Karpas-422 (cell line): ENCODE measurements at regions not wholly inside any gene's neighbourhood (a gene's known extent, or its start where the extent isn't known, plus 50 kb on each side); places are given as distances from the start of the nearest gene placed in this dataset.

Source experiments
- DNase-seq: peaks from one replicate; pipeline ENCODE4 v3.0.0-alpha.2; 2015
- H2AFZ ChIP-seq: fragments of 200-600 bp; sonication (generic); 2 replicates; pipeline ENCODE4 v1.6.1; 2014; ENCODE audit warnings: antibody characterized with exemption, low read length, mixed read lengths
- H3K27ac ChIP-seq: fragments of 200-600 bp; sonication (generic); 2 replicates; pipeline ENCODE4 v1.5.1; 2014; ENCODE audit warnings: mild to moderate bottlenecking, low read length, moderate library complexity
- H3K27me3 ChIP-seq: fragments of 200-600 bp; sonication (generic); 2 replicates; pipeline ENCODE4 v1.6.1; 2014; ENCODE audit warnings: low read length, mixed read lengths
- H3K36me3 ChIP-seq: fragments of 200-600 bp; sonication (generic); 2 replicates; pipeline ENCODE4 v1.6.1; 2014; ENCODE audit warnings: low read length, mixed read lengths; ENCODE audit not compliant: insufficient read depth
- H3K4me1 ChIP-seq: fragments of 200-600 bp; sonication (generic); 2 replicates; pipeline ENCODE4 v1.6.1; 2014; ENCODE audit warnings: mild to moderate bottlenecking, low read length, mixed read lengths
- H3K4me2 ChIP-seq: fragments of 200-600 bp; sonication (generic); 2 replicates; pipeline ENCODE4 v1.6.1; 2014; ENCODE audit warnings: low read length, low read depth, mild to moderate bottlenecking; ENCODE audit not compliant: poor library complexity, severe bottlenecking
- H3K4me3 ChIP-seq: fragments of 200-600 bp; sonication (generic); 2 replicates; pipeline ENCODE4 v1.5.1; 2014; ENCODE audit warnings: mild to moderate bottlenecking, antibody characterized with exemption, low read length, mixed read lengths
- H3K79me2 ChIP-seq: fragments of 200-600 bp; sonication (generic); 2 replicates; pipeline ENCODE4 v1.6.1; 2014; ENCODE audit warnings: mild to moderate bottlenecking, low read length, mixed read lengths
- H3K9ac ChIP-seq: fragments of 200-600 bp; sonication (generic); 2 replicates; pipeline ENCODE4 v1.6.0; 2014; ENCODE audit warnings: low read length
- H3K9me2 ChIP-seq: fragments of 200-600 bp; sonication (generic), shearing (Covaris generic); replicated peaks from 2 replicates; pipeline ENCODE4 v1.6.0; 2014; ENCODE audit warnings: mild to moderate bottlenecking, low read length, moderate library complexity; ENCODE audit not compliant: insufficient read depth
- H3K9me3 ChIP-seq: fragments of 300-700, 200-600 bp; sonication (generic); 2 replicates; pipeline ENCODE4 v1.6.1; 2014; ENCODE audit warnings: low read length, mixed read lengths
- H4K20me1 ChIP-seq: fragments of 200-600 bp; sonication (generic); 2 replicates; pipeline ENCODE4 v1.6.1; 2014; ENCODE audit warnings: mild to moderate bottlenecking, antibody characterized with exemption, low read length, low read depth; ENCODE audit not compliant: insufficient read depth

DNA sequence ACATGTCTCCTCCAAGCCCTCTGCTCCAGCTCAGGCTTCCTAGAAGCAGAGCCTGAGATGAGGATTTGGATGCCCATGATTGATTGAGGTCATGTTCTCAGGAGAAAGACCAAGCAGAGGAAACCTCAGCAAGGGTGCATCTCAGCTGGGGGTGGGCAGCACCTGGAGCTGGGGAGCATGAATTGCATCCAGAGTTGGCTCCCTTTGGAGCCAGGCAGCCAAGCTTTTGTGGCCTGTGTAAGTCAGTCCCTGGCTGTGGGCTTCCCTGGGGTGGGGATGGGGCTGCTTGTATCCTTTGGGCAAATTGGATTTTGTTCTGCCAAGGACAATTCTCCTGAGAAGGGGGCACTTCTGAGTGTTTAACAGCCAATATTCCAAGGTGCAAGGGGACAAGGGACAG is 91.5 kb upstream of the WASF3 start:
- Histone ChIP-seq H3K4me1 (peaks cover 4% of the 10 kb centered on the region; the same call in 1 of the 2 replicates), H3K27ac (no peak overlapping the region), H4K20me1 (no peaks in the 10 kb centered on the region), H3K9me3 (no peaks in the 10 kb centered on the region), H3K36me3 (no peaks in the 10 kb centered on the region), H3K9ac (no peak overlapping the region), H3K4me2 (no peak overlapping the region), H3K27me3 (no peaks in the 10 kb centered on the region), H2AFZ (no peak overlapping the region), H3K79me2 (no peaks in the 10 kb centered on the region), H3K9me2 (no peaks in the 10 kb centered on the region), H3K4me3 (no peak overlapping the region)
- DNase-seq = no peak

DNA sequence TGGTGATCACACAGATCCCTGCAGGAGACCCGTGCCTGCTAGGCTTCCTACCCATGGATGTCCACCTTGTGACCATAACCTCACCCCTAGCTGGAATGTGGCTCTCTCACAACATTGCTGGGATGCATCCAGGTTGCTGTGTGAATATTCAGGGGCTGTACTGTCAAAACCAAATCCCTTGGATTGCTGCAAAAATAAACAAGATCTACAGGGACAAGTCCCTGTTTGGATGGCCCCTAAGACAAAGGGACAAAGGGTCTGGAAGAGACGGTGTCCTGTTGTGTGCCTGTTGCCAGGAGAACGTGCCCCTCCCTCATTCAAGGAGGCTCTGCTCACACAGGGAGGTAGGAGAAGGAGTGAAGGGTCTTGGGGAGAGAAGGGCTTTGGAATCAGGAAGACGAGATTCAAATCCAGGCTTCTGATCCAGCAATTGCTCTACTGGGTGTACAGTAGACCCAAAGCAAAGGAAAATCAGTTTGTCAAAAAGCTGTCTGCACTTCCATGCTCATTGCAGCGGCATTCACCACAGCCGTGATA is 89.2 kb upstream of the WASF3 start:
- H3K4me2 ChIP-seq = no peak overlapping the region
- H3K27ac ChIP-seq = no peak overlapping the region
- H3K4me1 ChIP-seq = peaks cover 4% of the 10 kb centered on the region; the same call in 1 of the 2 replicates
- no peaks in the 10 kb centered on the region for H4K20me1 ChIP-seq
- no peaks in the 10 kb centered on the region for H3K27me3 ChIP-seq
- DNase-seq = no peak
- no peaks in the 10 kb centered on the region for H3K9me3 ChIP-seq
- no peaks in the 10 kb centered on the region for H3K79me2 ChIP-seq
- no peak overlapping the region for H3K9ac ChIP-seq
- no peak overlapping the region for H3K4me3 ChIP-seq
- H2AFZ ChIP-seq = no peak overlapping the region
- H3K36me3 ChIP-seq = no peaks in the 10 kb centered on the region
- no peaks in the 10 kb centered on the region for H3K9me2 ChIP-seq

DNA sequence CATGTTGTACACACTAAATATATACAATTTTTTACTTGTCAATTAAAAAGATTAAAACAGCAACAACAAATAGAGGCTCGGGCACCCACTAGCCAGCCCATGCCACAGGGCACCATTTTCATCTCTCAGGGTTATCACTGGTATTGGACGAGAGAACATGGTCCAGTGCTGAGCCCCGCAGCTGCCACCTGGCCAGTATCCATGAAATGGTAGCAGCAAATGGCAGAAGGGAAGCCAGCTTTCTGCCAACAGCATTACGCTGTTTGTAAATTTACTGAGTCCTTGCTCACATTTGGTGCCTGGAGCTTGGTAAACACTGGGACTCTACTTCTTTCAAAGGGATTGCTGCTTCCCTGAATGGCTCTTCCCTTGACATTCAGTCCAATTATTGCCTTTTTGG is 87.9 kb upstream of the WASF3 start:
- no peaks in the 10 kb centered on the region for H3K27me3 ChIP-seq
- no peaks in the 10 kb centered on the region for H3K9me3 ChIP-seq
- H2AFZ ChIP-seq = no peak overlapping the region
- no peaks in the 10 kb centered on the region for H3K4me1 ChIP-seq
- no peak overlapping the region for H3K4me2 ChIP-seq
- no peaks in the 10 kb centered on the region for H3K36me3 ChIP-seq
- no peak overlapping the region for H3K9ac ChIP-seq
- no peaks in the 10 kb centered on the region for H4K20me1 ChIP-seq
- no peaks in the 10 kb centered on the region for H3K9me2 ChIP-seq
- no peak overlapping the region for H3K27ac ChIP-seq
- H3K79me2 ChIP-seq = no peaks in the 10 kb centered on the region
- H3K4me3 ChIP-seq = no peak overlapping the region
- DNase-seq = no peak

DNA sequence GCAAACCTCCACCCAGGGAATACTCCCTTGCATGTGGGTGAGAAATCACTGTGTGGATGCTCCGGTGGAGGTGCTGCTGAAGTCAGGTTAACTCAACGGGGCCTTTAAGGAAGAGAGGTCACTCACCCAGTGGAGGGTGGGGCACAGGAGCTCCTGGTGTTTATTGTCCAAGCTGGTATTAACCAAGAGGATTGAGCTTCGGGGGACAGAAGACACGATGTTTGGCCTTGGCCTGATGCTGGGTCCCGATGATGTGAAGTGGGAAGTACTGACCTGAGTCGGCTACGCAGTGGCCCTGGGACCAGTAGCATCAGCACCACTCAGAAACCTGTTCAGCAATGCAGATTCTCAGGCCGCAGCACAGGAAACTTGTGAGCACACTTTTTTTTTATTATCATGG is 85.7 kb upstream of the WASF3 start:
- no peak overlapping the region for H2AFZ ChIP-seq
- H3K4me2 ChIP-seq = no peak overlapping the region
- no peaks in the 10 kb centered on the region for H3K79me2 ChIP-seq
- no peaks in the 10 kb centered on the region for H3K27me3 ChIP-seq
- no peak overlapping the region for H3K27ac ChIP-seq
- DNase-seq = no peak
- no peak overlapping the region for H3K4me3 ChIP-seq
- H3K9me3 ChIP-seq = no peaks in the 10 kb centered on the region
- no peaks in the 10 kb centered on the region for H3K36me3 ChIP-seq
- H3K9me2 ChIP-seq = no peaks in the 10 kb centered on the region
- no peak overlapping the region for H3K9ac ChIP-seq
- no peaks in the 10 kb centered on the region for H4K20me1 ChIP-seq
- H3K4me1 ChIP-seq = no peaks in the 10 kb centered on the region

DNA sequence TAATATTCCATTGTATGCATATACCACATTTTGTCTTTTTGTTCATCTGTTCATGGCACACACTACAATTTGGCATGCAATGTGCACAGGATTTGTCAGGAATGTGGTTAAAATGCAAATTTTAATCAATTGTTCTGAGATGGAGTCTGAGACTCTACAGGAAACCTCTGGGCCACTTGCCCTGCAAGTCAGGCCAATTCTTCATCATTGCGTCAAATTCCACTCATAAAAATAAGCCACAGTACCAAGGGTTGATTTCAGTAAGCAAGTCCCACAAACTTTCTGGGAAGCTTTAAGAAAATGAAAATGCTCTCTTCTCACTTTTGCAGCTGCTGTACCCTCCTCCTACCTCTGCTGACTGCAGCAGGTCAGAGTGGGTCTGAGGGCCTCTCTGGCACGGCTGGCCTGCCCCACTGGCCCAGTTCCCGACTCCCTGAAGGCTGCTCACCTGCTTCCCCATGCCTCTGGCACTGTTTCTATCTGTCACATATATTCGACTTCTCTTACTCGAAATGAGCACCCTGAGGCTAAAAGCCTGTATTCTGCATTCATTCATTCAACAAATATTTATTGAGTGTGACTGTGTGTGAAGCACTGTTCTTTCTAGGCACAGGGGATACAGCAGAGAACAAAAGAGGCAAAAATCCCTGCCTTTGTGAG is 83.8 kb upstream of the WASF3 start:
- H3K27me3 ChIP-seq = no peaks in the 10 kb centered on the region
- H3K27ac ChIP-seq = no peak overlapping the region
- H3K4me1 ChIP-seq = no peaks in the 10 kb centered on the region
- H3K9ac ChIP-seq = no peak overlapping the region
- H3K4me3 ChIP-seq = no peak overlapping the region
- no peak overlapping the region for H3K4me2 ChIP-seq
- no peaks in the 10 kb centered on the region for H3K36me3 ChIP-seq
- no peaks in the 10 kb centered on the region for H3K79me2 ChIP-seq
- no peaks in the 10 kb centered on the region for H4K20me1 ChIP-seq
- no peak for DNase-seq
- H3K9me2 ChIP-seq = no peaks in the 10 kb centered on the region
- H2AFZ ChIP-seq = no peak overlapping the region
- no peaks in the 10 kb centered on the region for H3K9me3 ChIP-seq

DNA sequence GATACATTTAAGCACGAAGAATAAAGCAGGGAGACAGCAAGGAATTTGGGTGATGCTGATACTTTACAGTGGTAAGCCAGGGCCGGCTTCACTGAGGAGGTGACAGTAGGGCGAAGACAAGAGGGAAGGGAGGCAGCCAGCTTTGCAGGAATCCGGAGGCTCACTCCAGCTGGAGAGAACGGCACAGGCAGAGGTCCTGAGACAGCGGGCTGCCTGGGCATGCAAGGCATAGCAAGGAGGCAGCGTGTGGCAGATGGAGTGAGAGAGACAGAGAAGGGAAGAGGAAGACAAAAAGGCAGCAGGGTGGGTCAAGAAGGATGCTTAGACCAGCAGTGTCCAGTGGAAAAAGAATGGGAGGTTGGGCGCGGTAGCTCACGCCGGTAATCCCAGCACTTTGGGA is 83.2 kb upstream of the WASF3 start:
- Histone ChIP-seq H3K36me3 (no peaks in the 10 kb centered on the region), H3K9me3 (no peaks in the 10 kb centered on the region), H3K79me2 (no peaks in the 10 kb centered on the region), H3K4me2 (no peak overlapping the region), H3K27me3 (no peaks in the 10 kb centered on the region), H3K4me3 (no peak overlapping the region), H2AFZ (no peak overlapping the region), H4K20me1 (no peaks in the 10 kb centered on the region), H3K27ac (no peak overlapping the region), H3K9me2 (no peaks in the 10 kb centered on the region), H3K4me1 (no peaks in the 10 kb centered on the region), H3K9ac (no peak overlapping the region)
- DNase-seq = no peak

DNA sequence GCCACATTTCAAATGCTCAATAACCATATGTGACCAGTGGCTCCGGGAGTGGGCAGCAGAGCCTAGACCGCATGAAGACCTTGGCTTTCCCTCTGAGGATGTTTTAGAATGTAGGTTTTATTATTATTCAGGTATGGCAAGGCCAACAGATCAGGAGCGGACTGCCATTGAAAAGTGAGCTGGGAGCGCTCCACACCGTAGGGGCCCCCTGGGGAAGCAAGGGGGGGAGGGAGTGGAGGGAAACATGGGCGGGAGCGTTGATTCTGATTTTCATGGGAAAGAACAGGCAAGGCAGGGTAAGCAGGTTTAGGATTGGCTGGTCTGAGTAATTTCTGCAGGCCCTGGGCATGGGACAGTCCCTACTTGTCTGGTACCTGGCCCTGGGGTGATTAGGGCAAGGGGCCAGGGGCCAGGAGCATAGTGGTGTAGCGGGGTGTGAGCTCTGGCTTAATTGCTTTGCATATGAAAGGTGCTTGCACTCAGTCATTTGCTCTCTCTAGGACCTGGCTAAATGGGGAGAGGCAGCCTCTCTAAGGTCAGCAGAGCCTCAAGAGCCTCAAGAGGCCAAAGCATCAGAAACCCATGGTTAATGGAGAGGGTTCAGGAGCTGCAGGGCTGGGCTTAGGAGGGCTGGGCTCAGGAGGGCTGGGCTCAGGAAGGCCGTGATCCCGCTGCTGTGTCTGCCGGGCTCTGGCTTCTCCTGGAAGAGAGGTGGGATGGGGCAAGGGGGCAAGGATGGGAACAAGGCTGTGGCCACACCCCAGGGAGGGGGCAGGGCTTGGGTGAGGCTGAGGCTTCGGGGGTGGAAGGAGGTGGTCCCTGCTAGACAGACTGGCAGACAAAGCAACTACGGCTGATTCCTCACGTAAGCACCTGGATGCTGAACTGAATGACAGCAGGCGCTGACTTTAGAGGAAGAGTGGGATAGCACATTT is 82.0 kb upstream of the WASF3 start:
- Histone ChIP-seq H3K9me3 (no peaks in the 10 kb centered on the region), H3K9me2 (no peaks in the 10 kb centered on the region), H3K27me3 (no peaks in the 10 kb centered on the region), H3K79me2 (no peaks in the 10 kb centered on the region), H3K4me2 (no peak overlapping the region), H3K4me3 (no peak overlapping the region), H3K9ac (no peak overlapping the region), H4K20me1 (no peaks in the 10 kb centered on the region), H3K36me3 (no peaks in the 10 kb centered on the region), H3K4me1 (no peaks in the 10 kb centered on the region), H3K27ac (no peak overlapping the region), H2AFZ (no peak overlapping the region)
- no peak for DNase-seq

DNA sequence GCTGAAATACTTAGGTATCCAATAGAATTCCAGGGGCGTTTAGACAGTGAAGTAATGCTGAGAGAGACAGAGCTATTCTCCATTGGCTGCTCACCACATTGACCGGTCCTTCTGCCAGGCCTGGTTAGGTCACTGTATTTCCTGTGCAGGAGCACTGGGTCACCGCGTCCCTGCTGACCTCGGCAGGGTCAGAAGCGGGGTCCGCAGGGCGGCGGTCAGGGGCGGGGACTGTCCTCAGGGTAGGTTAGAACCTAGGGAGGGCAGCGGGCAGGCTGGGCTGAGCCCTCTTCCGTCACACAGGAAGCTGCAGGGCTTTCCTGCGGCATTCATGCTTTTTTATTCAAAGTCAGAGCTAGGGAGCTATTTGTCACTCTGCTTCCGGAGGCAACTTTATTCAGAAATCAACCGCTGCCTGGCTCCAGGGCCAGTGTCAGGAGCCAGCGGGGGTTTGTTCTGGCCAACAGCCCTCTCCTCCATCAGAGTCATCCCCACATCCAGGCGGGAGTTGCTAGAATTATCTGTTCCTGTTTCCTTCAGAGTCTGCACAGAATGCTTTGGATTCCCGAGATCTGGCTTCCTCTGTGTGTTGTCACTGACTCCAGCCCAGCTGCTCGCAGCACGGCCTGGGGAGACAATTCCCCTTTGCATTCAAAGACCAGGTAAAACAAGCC is 81.2 kb upstream of the WASF3 start:
- Histone ChIP-seq H3K79me2 (no peaks in the 10 kb centered on the region), H3K9ac (no peak overlapping the region), H3K27me3 (no peaks in the 10 kb centered on the region), H3K36me3 (no peaks in the 10 kb centered on the region), H2AFZ (no peak overlapping the region), H3K27ac (no peak overlapping the region), H3K9me3 (no peaks in the 10 kb centered on the region), H4K20me1 (no peaks in the 10 kb centered on the region), H3K4me3 (no peak overlapping the region), H3K4me1 (no peaks in the 10 kb centered on the region), H3K4me2 (no peak overlapping the region), H3K9me2 (no peaks in the 10 kb centered on the region)
- DNase-seq = no peak
